ENCODE measurements at regions not wholly inside any gene's neighbourhood (a gene's known extent, or its start where the extent isn't known, plus 50 kb on each side); places are given as distances from the start of the nearest gene placed in this dataset.

- Histone ChIP-seq H3K23ac (ENCODE audit: low read depth, low read length) (no peak overlapping the region), H3K9me1 (ENCODE audit: insufficient read depth, low read length) (no peaks in the 10 kb centered on the region), H4K91ac (ENCODE audit: insufficient read depth, low read depth, low read length) (no peak overlapping the region), H3K79me1 (ENCODE audit: low read depth in 1 of 2, low read length in 2 of 2) (no peaks in the 10 kb centered on the region), H4K5ac (ENCODE audit: low read depth, low read length) (no peak overlapping the region), H3K9ac (ENCODE audit: low read depth, low read length) (no peak overlapping the region), H2AK5ac (ENCODE audit: low read depth, low read length) (no peak overlapping the region), H3K18ac (ENCODE audit: low read depth, low read length) (no peak overlapping the region), H2BK120ac (ENCODE audit: low read depth, low read length) (no peak overlapping the region), H3K4me3 (ENCODE audit: insufficient read depth, low read depth, low read length) (no peak overlapping the region), H2AFZ (replicated peaks; ENCODE audit: low read length, poor library complexity) (no peak overlapping the region), H2AK9ac (replicated peaks; ENCODE audit: low read depth, low read length, poor library complexity) (no peak overlapping the region), H3K4me2 (ENCODE audit: low read depth, low read length) (no peak overlapping the region), H2BK20ac (ENCODE audit: low read depth, low read length) (no peak overlapping the region), H4K20me1 (ENCODE audit: insufficient read depth, low read length) (no peaks in the 10 kb centered on the region), H3K27ac (ENCODE audit: insufficient read depth, low read length) (no peak overlapping the region), H3K36me3 (ENCODE audit: control insufficient read depth, insufficient read depth, low read length) (no peaks in the 10 kb centered on the region), H3K4me1 (ENCODE audit: control insufficient read depth, insufficient read depth, low read length) (no peaks in the 10 kb centered on the region), H3K4ac (ENCODE audit: low read depth, low read length) (no peak overlapping the region), H3K14ac (replicated peaks; ENCODE audit: low read depth, low read length) (no peak overlapping the region), H3K56ac (ENCODE audit: extremely low read depth, insufficient read depth, low read length) (no peak overlapping the region), H4K8ac (ENCODE audit: low read depth in 2 of 2, low read length in 2 of 2) (no peak overlapping the region), H3K27me3 (ENCODE audit: control insufficient read depth, insufficient read depth, low read length) (no peaks in the 10 kb centered on the region), H3K9me3 (ENCODE audit: control insufficient read depth, insufficient read depth, low read length) (peaks cover 37% of the 10 kb centered on the region), H2BK15ac (ENCODE audit: low read depth, low read length) (no peak overlapping the region), H2BK5ac (ENCODE audit: low read depth, low read length, poor library complexity, severe bottlenecking) (no peak overlapping the region)
- in situ Hi-C loops (cut with MboI; ENCODE audit: low sequenced_read_pairs) (no loop called here), dilution Hi-C loops (cut with HindIII; ENCODE audit: low sequenced_read_pairs, unreplicated experiment) (no loop called here), intact Hi-C loops (cut with micrococcal nuclease) (no loop called here)
- no TSS peak for BruUV-seq (replicated peaks)
- POLR2A ChIA-PET (ENCODE audit: unreplicated experiment): no interaction called here
- 86% methylated on average over 16 of the region's 38 CpGs; no CpG with 5 or more reads in 1 of the 2 experiments for WGBS, 2 experiments (ENCODE audit: extremely low coverage in 2 of 2, insufficient read length in 1 of 2)
- DNase-seq (no peak), ATAC-seq (ENCODE audit: low read depth) (no peak)
- CTCF ChIA-PET: interaction anchor here (0.6 kb wide), 1 partner anchor 153 kb away, joined by 3 read pairs; no protein-coding TSS in a partner anchor
- TF ChIP-seq POLR2A (IDR thresholded peaks at IDR 0.05; ENCODE audit: low read depth, low read length) (no peak), NFE2L2 (IDR thresholded peaks at IDR 0.05; ENCODE audit: low read depth, low read length) (no peak), ELK1 (IDR thresholded peaks at IDR 0.05; ENCODE audit: borderline replicate concordance, low read depth, low read length) (no peak), MAZ (IDR thresholded peaks at IDR 0.05; ENCODE audit: borderline replicate concordance, low read depth, low read length) (no peak), RFX5 (IDR thresholded peaks at IDR 0.05; ENCODE audit: low read depth, low read length) (no peak), FOS (IDR thresholded peaks at IDR 0.05; ENCODE audit: low read depth, low read length) (no peak), RCOR1 (IDR thresholded peaks at IDR 0.05; ENCODE audit: insufficient replicate concordance, low read length) (no peak), CHD1 (IDR thresholded peaks at IDR 0.05; ENCODE audit: low read depth, low read length) (no peak), MAFK (IDR thresholded peaks at IDR 0.05; ENCODE audit: low read depth, low read length) (no peak), CTCF (conservative IDR thresholded peaks at IDR 0.05; ENCODE audit: low read depth, low read length) (no peak), CEBPB (IDR thresholded peaks at IDR 0.05; ENCODE audit: low read depth, low read length) (no peak), MXI1 (IDR thresholded peaks at IDR 0.05; ENCODE audit: borderline replicate concordance, low read depth, low read length) (no peak), BHLHE40 (IDR thresholded peaks at IDR 0.05; ENCODE audit: low read depth, low read length) (no peak), RAD21 (IDR thresholded peaks at IDR 0.05; ENCODE audit: low read length) (no peak), SMC3 (IDR thresholded peaks at IDR 0.05; ENCODE audit: low read depth, low read length) (no peak)
Observed at GRCh38 chr7:156004265-156005201, 192.3 kb upstream of the SHH start.
